ENCODE measurements at regions not wholly inside any gene's neighbourhood (a gene's known extent, or its start where the extent isn't known, plus 50 kb on each side); places are given as distances from the start of the nearest gene placed in this dataset.

DNA sequence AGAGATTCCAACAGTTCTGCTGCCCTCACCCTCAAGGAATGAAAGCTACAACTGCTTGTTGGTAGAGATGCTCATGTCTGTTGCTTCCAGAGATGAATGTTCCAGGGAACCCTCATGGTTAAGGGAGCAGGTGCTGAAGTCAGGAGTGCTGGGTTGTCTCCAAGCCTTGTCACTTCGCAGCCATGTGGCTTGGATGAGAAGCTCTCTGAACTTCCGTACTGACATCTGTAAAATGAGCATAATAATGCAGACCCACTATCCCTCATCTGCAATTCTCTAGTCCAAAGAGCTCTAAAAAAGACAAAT lies 133.3 kb upstream of the ADRA1B start:
- Histone ChIP-seq H3K9me3 (replicated peaks; ENCODE audit: control insufficient read depth, insufficient read depth, low read depth, low read length) (no peaks in the 10 kb centered on the region), H3K27ac (ENCODE audit: extremely low read depth, low read depth, low read length) (no peak overlapping the region), H3K36me3 (ENCODE audit: control insufficient read depth, insufficient read depth, low read length) (no peaks in the 10 kb centered on the region), H3K4me3 (no peak overlapping the region), H3K4me1 (replicated peaks in 1 of 2; ENCODE audit: control insufficient read depth in 2 of 2, insufficient read depth in 2 of 2, low read length in 2 of 2) (no peaks in the 10 kb centered on the region; a peak in 1 of 5 replicates), H3K9ac (ENCODE audit: insufficient read depth in 1 of 2, low read depth in 2 of 2, low read length in 2 of 2) (no peak overlapping the region), H4K20me1 (replicated peaks; ENCODE audit: control insufficient read depth, insufficient read depth, low read length) (no peaks in the 10 kb centered on the region), H3K79me2 (ENCODE audit: control insufficient read depth, insufficient read depth, low read length) (no peaks in the 10 kb centered on the region), H3K9me1 (ENCODE audit: control insufficient read depth, insufficient read depth, low read length) (no peaks in the 10 kb centered on the region), H2AFZ (ENCODE audit: low read depth, low read length) (no peak overlapping the region), H3K4me2 (ENCODE audit: insufficient read depth, low read length) (no peak overlapping the region), H3K27me3 (ENCODE audit: control insufficient read depth in 2 of 2, insufficient read depth in 2 of 2, low read length in 2 of 2) (peaks cover 0 to 11% of the 10 kb centered on the region in 2 experiments; a peak in 2 of 5 replicates)
- ATAC-seq, result no peak
- DNase-seq (ENCODE audit: extremely low read depth in 1 of 4, low spot score in 3 of 4), result no peak
- ChIA-PET CTCF (ENCODE audit: low intra/inter-chr PET ratio) (no interaction called here), POLR2A (interaction anchor here (0.6 to 1.7 kb wide), 2 partner anchors 10 to 725 kb away, joined by 3 to 7 read pairs; no protein-coding TSS in a partner anchor)
- FAIRE-seq, result no peak
- in situ Hi-C loops (cut with MboI), result no loop called here
- BruUV-seq (replicated peaks), result no TSS peak
- intact Hi-C loops (cut with micrococcal nuclease), result no loop called here
- TF ChIP-seq MTA1 (IDR thresholded peaks at IDR 0.05; ENCODE audit: borderline replicate concordance) (no peak), NBN (IDR thresholded peaks at IDR 0.05; ENCODE audit: low read depth) (no peak), BACH1 (tag; IDR thresholded peaks at IDR 0.05) (no peak), CHD1 (IDR thresholded peaks at IDR 0.05; ENCODE audit: low read length) (no peak), GATAD2B (IDR thresholded peaks at IDR 0.05; ENCODE audit: borderline replicate concordance) (no peak), POLR2A (conservative IDR thresholded peaks at IDR 0.05) (no peak)
- WGBS (ENCODE audit: insufficient coverage, low coverage, missing lambda C conversion rate), result 0% methylated on average over 2 of the region's 2 CpGs

GRCh38 chr5:159783726-159784247 lies 132.5 kb upstream of the ADRA1B start:
- Histone ChIP-seq H3K9me1 (ENCODE audit: control insufficient read depth, insufficient read depth, low read length) (no peaks in the 10 kb centered on the region), H3K27me3 (ENCODE audit: control insufficient read depth in 2 of 2, insufficient read depth in 2 of 2, low read length in 2 of 2) (peaks cover 0 to 11% of the 10 kb centered on the region in 2 experiments; a peak in 2 of 5 replicates), H3K79me2 (ENCODE audit: control insufficient read depth, insufficient read depth, low read length) (no peaks in the 10 kb centered on the region), H3K27ac (ENCODE audit: extremely low read depth, low read depth, low read length) (no peak overlapping the region), H3K9ac (ENCODE audit: insufficient read depth in 1 of 2, low read depth in 2 of 2, low read length in 2 of 2) (no peak overlapping the region), H3K9me3 (replicated peaks; ENCODE audit: control insufficient read depth, insufficient read depth, low read depth, low read length) (no peaks in the 10 kb centered on the region), H2AFZ (ENCODE audit: low read depth, low read length) (no peak overlapping the region), H3K4me1 (replicated peaks in 1 of 2; ENCODE audit: control insufficient read depth in 2 of 2, insufficient read depth in 2 of 2, low read length in 2 of 2) (no peaks in the 10 kb centered on the region; a peak in 1 of 5 replicates), H3K36me3 (ENCODE audit: control insufficient read depth, insufficient read depth, low read length) (no peaks in the 10 kb centered on the region), H3K4me2 (ENCODE audit: insufficient read depth, low read length) (no peak overlapping the region), H3K4me3 (no peak overlapping the region), H4K20me1 (replicated peaks; ENCODE audit: control insufficient read depth, insufficient read depth, low read length) (no peaks in the 10 kb centered on the region)
- 3% methylated on average over 3 of the region's 3 CpGs for WGBS (ENCODE audit: insufficient coverage, low coverage, missing lambda C conversion rate)
- POLR2A ChIA-PET, result interaction anchor here (1.7 kb wide), 1 partner anchor 9 kb away, joined by 7 read pairs; no protein-coding TSS in a partner anchor
- in situ Hi-C loops (cut with MboI) (no loop called here), intact Hi-C loops (cut with micrococcal nuclease) (no loop called here)
- ATAC-seq, result no peak
- DNase-seq (ENCODE audit: extremely low read depth in 1 of 4, low spot score in 3 of 4), result no peak
- BruUV-seq (replicated peaks), result no TSS peak
- no peak for FAIRE-seq
- CTCF ChIA-PET (ENCODE audit: low intra/inter-chr PET ratio), result no interaction called here
- TF ChIP-seq ZNF436 (CRISPR knock-in tag; IDR thresholded peaks at IDR 0.05) (no peak), CHCHD3 (CRISPR knock-in tag; IDR thresholded peaks at IDR 0.05) (no peak), PTTG1 (tag; IDR thresholded peaks at IDR 0.05; ENCODE audit: low read depth) (no peak), ZMIZ1 (IDR thresholded peaks at IDR 0.05; ENCODE audit: low read depth in 2 of 2, low read length in 2 of 2) (no peak), SMAD2 (IDR thresholded peaks at IDR 0.05; ENCODE audit: low read depth, low read length) (no peak)
